GM19238 (cell line): ENCODE measurements at regions not wholly inside any gene's neighbourhood (a gene's known extent, or its start where the extent isn't known, plus 50 kb on each side); places are given as distances from the start of the nearest gene placed in this dataset.

Experiments used
- DNase-seq: peaks from one replicate; pipeline ENCODE4 v3.0.0; 2011; ENCODE audit warnings: low spot score; ENCODE audit not compliant: insufficient read length

DNA sequence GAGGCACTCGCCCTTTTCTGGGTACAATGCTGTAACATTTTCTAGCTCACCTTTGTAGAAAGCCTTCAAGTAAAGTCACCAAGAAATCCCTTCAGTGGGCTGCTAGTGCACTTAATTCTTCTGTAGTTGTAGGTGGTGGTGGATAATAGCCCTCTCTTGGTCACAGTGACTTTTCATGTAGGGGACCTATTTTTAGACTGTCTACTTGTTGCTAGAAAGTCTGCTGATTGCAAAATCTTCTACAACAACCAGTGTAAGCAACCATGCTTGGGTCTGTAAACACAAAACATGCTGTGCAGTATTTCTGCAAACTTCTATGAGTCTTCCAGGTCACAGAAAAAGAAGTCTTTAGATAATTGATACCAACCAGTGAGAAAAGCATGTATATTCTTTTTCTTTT lies 55.6 kb downstream of the PBDC1 start:
- DNase-seq = no peak

- DNase-seq = no peak
Observed at GRCh38 chrX:76248901-76249300, 76.0 kb downstream of the PBDC1 start.

DNA sequence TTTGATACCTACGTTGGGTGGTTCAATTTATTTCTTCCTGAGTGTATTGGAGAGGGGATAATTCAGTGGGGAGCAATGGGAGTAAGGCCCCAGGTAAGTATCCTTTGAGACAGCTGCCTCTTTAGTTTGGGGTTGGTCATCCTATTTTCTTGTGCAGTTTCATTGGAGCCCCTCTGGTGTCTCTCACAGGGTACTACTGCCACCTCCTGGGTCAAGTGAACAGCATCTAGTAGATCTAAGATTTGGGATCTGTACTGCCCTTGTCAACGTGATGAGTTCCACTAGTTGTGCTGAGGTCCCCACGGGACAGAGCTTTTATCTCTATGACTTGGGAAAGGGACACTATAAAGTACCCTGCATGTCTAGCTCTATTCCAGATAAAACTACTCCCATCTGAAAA lies 80.6 kb downstream of the PBDC1 start:
- DNase-seq = no peak

DNA sequence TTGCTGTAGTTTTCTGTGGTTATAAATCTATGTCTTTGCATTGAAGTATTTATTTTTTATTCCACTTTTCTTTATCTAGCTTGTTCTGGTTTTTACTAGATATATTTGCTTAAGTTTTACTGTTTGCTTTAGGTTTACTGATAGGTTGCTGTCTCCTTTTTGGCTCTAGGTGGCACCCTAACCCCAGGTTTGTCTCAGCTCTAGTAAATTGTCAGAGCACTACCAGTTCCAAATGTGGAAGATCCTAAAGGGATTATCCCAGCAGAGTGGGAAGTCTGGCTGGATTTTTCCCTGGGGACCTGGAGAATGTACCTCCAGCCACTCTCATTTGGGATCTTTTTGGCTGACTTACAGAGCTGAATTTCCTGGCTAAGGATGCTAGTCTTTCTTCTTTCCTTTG lies 106.1 kb downstream of the PBDC1 start:
- peak; percentile 3 for DNase-seq
